Endothelial cell of umbilical vein (primary cell): ENCODE measurements at regions not wholly inside any gene's neighbourhood (a gene's known extent, or its start where the extent isn't known, plus 50 kb on each side); places are given as distances from the start of the nearest gene placed in this dataset.

ENCODE experiments used
- BruUV-seq: library from RNA; stranded (reverse); fragments of 400-500 nt; replicated peaks from 2 replicates; lab custom pipeline; 2021; lab: Mats Ljungman, UMichigan
- CTCF ChIA-PET: fragments of 300-600, 350-600 bp; sonication (Branson Sonifier 250); formaldehyde crosslinking; loops from one replicate; lab custom pipeline; 2021; ENCODE audit warnings: antibody characterized with exemption, inconsistent platforms; lab: Charles Lee
- POLR2A ChIA-PET: fragments of 300-600, 350-600 bp; sonication (Branson Sonifier 250); formaldehyde crosslinking; loops from one replicate; lab custom pipeline; 2021; ENCODE audit warnings: antibody characterized with exemption, inconsistent platforms; lab: Charles Lee
- DNase-seq: peaks from one replicate; pipeline ENCODE4 v3.0.0-alpha.2; 2011; ENCODE audit warnings: low read depth, low spot score
- FAIRE-seq: peaks from 2 replicates; lab custom pipeline; 2011; peaks lifted over from hg19 to GRCh38; lab: Jason Lieb, UNC
- H2AFZ ChIP-seq: 2 replicates; pipeline ENCODE4 v1.6.0; 2012; ENCODE audit warnings: low read depth, low read length, control low read depth, inconsistent platforms
- H3K27ac ChIP-seq: 2 replicates; pipeline ENCODE4 v1.5.1; 2011; ENCODE audit warnings: low read depth, mild to moderate bottlenecking, control low read depth, low read length, moderate library complexity; ENCODE audit not compliant: insufficient read depth
- H3K27me3 ChIP-seq, 2 experiments: 2 replicates each; pipeline versions ENCODE4 v1.6.0 to v1.6.1; 2011; ENCODE audit warnings: low read length in 2 of 2, mixed read lengths in 1 of 2; ENCODE audit not compliant: control insufficient read depth in 2 of 2, insufficient read depth in 2 of 2
- H3K36me3 ChIP-seq, 2 experiments: 2 replicates in 1 of 2; 3 replicates in 1 of 2; pipeline ENCODE4 v1.5.1; 2011; ENCODE audit warnings: low read length in 2 of 2, mild to moderate bottlenecking in 1 of 2, moderate library complexity in 1 of 2; ENCODE audit not compliant: control insufficient read depth in 2 of 2, insufficient read depth in 2 of 2; ENCODE audit errors: extremely low read depth in 1 of 2
- H3K4me1 ChIP-seq: 3 replicates; pipeline ENCODE4 v1.5.1; 2011; ENCODE audit warnings: mild to moderate bottlenecking, low read length; ENCODE audit not compliant: control insufficient read depth, insufficient read depth; ENCODE audit errors: extremely low read depth
- H3K4me2 ChIP-seq: 2 replicates; pipeline ENCODE4 v1.6.1; 2011; ENCODE audit warnings: low read length, control low read depth, mixed read lengths; ENCODE audit not compliant: insufficient read depth
- H3K4me3 ChIP-seq, 3 experiments: fragments of 200-600 bp in 1 of 3; sonication (generic), shearing (Covaris generic) in 1 of 3; replicated peaks in 1 of 3; 2 replicates each; pipeline ENCODE4 v1.5.1; 2011 to 2016; ENCODE audit warnings: control low read depth in 3 of 3, low read length in 3 of 3, mild to moderate bottlenecking in 2 of 3, inconsistent platforms in 1 of 3, low read depth in 1 of 3, moderate library complexity in 1 of 3; ENCODE audit not compliant: insufficient read depth in 1 of 3
- H3K79me2 ChIP-seq: 2 replicates; pipeline ENCODE4 v1.6.0; 2012; ENCODE audit warnings: low read length, inconsistent platforms; ENCODE audit not compliant: control insufficient read depth, insufficient read depth
- H3K9ac ChIP-seq: replicated peaks from 2 replicates; pipeline ENCODE3; 2011; ENCODE audit warnings: low read length, control low read depth; ENCODE audit not compliant: insufficient read depth; ENCODE audit errors: extremely low read depth
- H3K9me1 ChIP-seq: replicated peaks from 3 replicates; pipeline ENCODE4 v1.6.0; 2011; ENCODE audit warnings: mild to moderate bottlenecking, low read length; ENCODE audit not compliant: control insufficient read depth, insufficient read depth; ENCODE audit errors: extremely low read depth
- H3K9me3 ChIP-seq: replicated peaks from 2 replicates; pipeline ENCODE4 v1.5.1; 2012; ENCODE audit warnings: low read length, inconsistent platforms; ENCODE audit not compliant: control insufficient read depth, insufficient read depth
- H4K20me1 ChIP-seq: replicated peaks from 2 replicates; pipeline ENCODE3; 2011; ENCODE audit warnings: mild to moderate bottlenecking, low read length; ENCODE audit not compliant: control insufficient read depth, insufficient read depth; ENCODE audit errors: extremely low read depth
- CTCF ChIP-seq, 2 donors: IDR thresholded peaks; 1 replicate in 1 of 2; 2 replicates in 1 of 2; pipeline ENCODE4 v1.5.1; 2011; ENCODE audit warnings: low read length in 2 of 2, mild to moderate bottlenecking in 2 of 2, moderate library complexity in 2 of 2, control low read depth in 1 of 2, inconsistent platforms in 1 of 2, low read depth in 1 of 2; ENCODE audit not compliant: insufficient read depth in 1 of 2; ENCODE audit errors: extremely low read depth in 1 of 2
- EZH2 ChIP-seq: IDR thresholded peaks from 2 replicates; pipeline ENCODE4 v1.6.1; 2012; ENCODE audit warnings: borderline replicate concordance, low read depth, mild to moderate bottlenecking, moderate library complexity, low read length, inconsistent platforms; ENCODE audit not compliant: severe bottlenecking
- FOS ChIP-seq: IDR thresholded peaks from 2 replicates; pipeline ENCODE4 v1.6.1; 2011; ENCODE audit warnings: mild to moderate bottlenecking, low read length, moderate library complexity, borderline replicate concordance; ENCODE audit not compliant: insufficient read depth
- GATA2 ChIP-seq: IDR thresholded peaks from 2 replicates; pipeline ENCODE4 v1.7.0; 2011; ENCODE audit warnings: low read depth, mild to moderate bottlenecking, moderate library complexity, mixed read lengths, low read length; ENCODE audit not compliant: insufficient read length, insufficient read depth
- JUN ChIP-seq: IDR thresholded peaks from 2 replicates; pipeline ENCODE4 v1.6.1; 2011; ENCODE audit warnings: borderline replicate concordance, low read depth; ENCODE audit not compliant: insufficient read length, insufficient read depth
- MAX ChIP-seq: IDR thresholded peaks from 2 replicates; pipeline ENCODE4 v1.6.1; 2011; ENCODE audit not compliant: insufficient read depth, insufficient read length
- MYC ChIP-seq: IDR thresholded peaks from one replicate; pipeline ENCODE4 v1.6.1; 2011; ENCODE audit warnings: mild to moderate bottlenecking, low read depth, low read length
- POLR2A ChIP-seq: IDR thresholded peaks from 2 replicates; pipeline ENCODE4 v1.6.1; 2012; ENCODE audit warnings: low read depth, mild to moderate bottlenecking, control low read depth, low read length
- POLR2AphosphoS5 ChIP-seq: IDR thresholded peaks from 2 replicates; pipeline ENCODE4 v1.6.1; 2012; ENCODE audit warnings: low read depth, mild to moderate bottlenecking, control low read depth, low read length, moderate library complexity; ENCODE audit not compliant: insufficient read depth
- dilution Hi-C: fragments of 300-500 bp; cut with MboI; formaldehyde crosslinking; loops from one replicate; pipeline ENCODE4 v1.15.0; 2019; ENCODE audit warnings: low sequenced_read_pairs; ENCODE audit not compliant: extremely low pct_ligation_motif_present
- intact Hi-C: fragments of 100-400 bp; cut with micrococcal nuclease; formaldehyde crosslinking; loops from one replicate; pipeline ENCODE4 v1.10.0; 2022

GRCh38 chr5:148880696-148881095 is 54.3 kb downstream of the ADRB2 start:
- DNase-seq (no peak), FAIRE-seq (no peak)
- BruUV-seq = no TSS peak
- Histone ChIP-seq H3K27ac (no peak overlapping the region), H3K36me3 (no peaks in the 10 kb centered on the region), H3K9me3 (no peaks in the 10 kb centered on the region), H3K4me3 (no peak overlapping the region), H3K4me2 (no peak overlapping the region), H3K4me1 (no peaks in the 10 kb centered on the region), H4K20me1 (no peaks in the 10 kb centered on the region), H3K9me1 (no peaks in the 10 kb centered on the region), H2AFZ (no peak overlapping the region), H3K9ac (no peak overlapping the region), H3K79me2 (no peaks in the 10 kb centered on the region), H3K27me3 (no peaks in the 10 kb centered on the region)
- dilution Hi-C loops = no loop called here
- ChIA-PET CTCF (interaction anchor here (1.4 to 2.1 kb wide), 3 partner anchors 60 to 77 kb away, joined by 4 to 7 read pairs (median 6); no protein-coding TSS in a partner anchor), POLR2A (interaction anchor here (0.6 kb wide), 1 partner anchor 53 kb away, joined by 7 read pairs; no protein-coding TSS in a partner anchor)
- no peak for TF ChIP-seq MYC
- no peak for TF ChIP-seq MAX
- no peak for TF ChIP-seq EZH2
- intact Hi-C loops = no loop called here

GRCh38 chr5:148882332-148882731 is 55.9 kb downstream of the ADRB2 start:
- DNase-seq = no peak
- Histone ChIP-seq H3K79me2 (no peaks in the 10 kb centered on the region), H3K27me3 (no peaks in the 10 kb centered on the region), H3K27ac (no peak overlapping the region), H3K9me3 (no peaks in the 10 kb centered on the region), H4K20me1 (no peaks in the 10 kb centered on the region), H3K9me1 (no peaks in the 10 kb centered on the region), H3K4me3 (no peak overlapping the region), H3K36me3 (no peaks in the 10 kb centered on the region), H3K9ac (no peak overlapping the region), H3K4me1 (no peaks in the 10 kb centered on the region), H2AFZ (no peak overlapping the region), H3K4me2 (no peak overlapping the region)
- dilution Hi-C loops = no loop called here
- FAIRE-seq = no peak
- TF ChIP-seq POLR2A (no peak), MAX (no peak), EZH2 (no peak), MYC (no peak), GATA2 (no peak), POLR2AphosphoS5 (no peak), JUN (no peak), CTCF (IDR thresholded peaks at IDR 0.05; ENCODE audit: extremely low read depth in 1 of 2, insufficient read depth in 1 of 2, low read depth in 1 of 2, low read length in 2 of 2) (no peak), FOS (no peak)
- ChIA-PET POLR2A (no interaction called here), CTCF (interaction anchor here (2.0 to 2.1 kb wide), 2 partner anchors 62 to 75 kb away, joined by 6 to 7 read pairs; no protein-coding TSS in a partner anchor)
- intact Hi-C loops = no loop called here
- BruUV-seq = no TSS peak
